ENCODE measurements at regions not wholly inside any gene's neighbourhood (a gene's known extent, or its start where the extent isn't known, plus 50 kb on each side); places are given as distances from the start of the nearest gene placed in this dataset.

DNA sequence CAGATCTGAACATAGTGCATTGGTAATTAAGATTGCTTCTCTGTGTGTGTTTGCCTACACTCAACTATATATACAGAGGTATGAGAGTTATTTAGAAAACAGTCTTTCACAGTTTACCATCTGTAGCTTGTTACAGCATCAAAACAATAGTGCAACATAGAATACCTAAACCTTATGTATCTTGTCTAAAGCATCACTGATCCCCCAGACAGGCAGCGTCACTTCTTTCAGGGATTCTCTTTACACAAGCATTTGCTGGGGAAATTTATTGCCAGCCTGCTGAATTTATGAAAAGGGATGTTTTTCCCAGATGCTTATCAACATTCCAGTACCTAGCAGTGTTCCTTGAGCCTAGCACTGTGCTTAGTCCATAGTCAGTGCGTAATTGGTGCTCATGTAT is 195.8 kb upstream of the COL8A1 start:
- TF ChIP-seq ZC3H10 (CRISPR knock-in tag; IDR thresholded peaks at IDR 0.05), result no peak
- no peak for TF ChIP-seq PPARA (CRISPR knock-in tag; IDR thresholded peaks at IDR 0.05; ENCODE audit: borderline replicate concordance)
- no peak for TF ChIP-seq RARB (CRISPR knock-in tag; IDR thresholded peaks at IDR 0.05)
- no peak for TF ChIP-seq ZNF8 (CRISPR knock-in tag; IDR thresholded peaks at IDR 0.05)
- TF ChIP-seq OSR1 (CRISPR knock-in tag; IDR thresholded peaks at IDR 0.05), result no peak
- TF ChIP-seq, protein P1, sequence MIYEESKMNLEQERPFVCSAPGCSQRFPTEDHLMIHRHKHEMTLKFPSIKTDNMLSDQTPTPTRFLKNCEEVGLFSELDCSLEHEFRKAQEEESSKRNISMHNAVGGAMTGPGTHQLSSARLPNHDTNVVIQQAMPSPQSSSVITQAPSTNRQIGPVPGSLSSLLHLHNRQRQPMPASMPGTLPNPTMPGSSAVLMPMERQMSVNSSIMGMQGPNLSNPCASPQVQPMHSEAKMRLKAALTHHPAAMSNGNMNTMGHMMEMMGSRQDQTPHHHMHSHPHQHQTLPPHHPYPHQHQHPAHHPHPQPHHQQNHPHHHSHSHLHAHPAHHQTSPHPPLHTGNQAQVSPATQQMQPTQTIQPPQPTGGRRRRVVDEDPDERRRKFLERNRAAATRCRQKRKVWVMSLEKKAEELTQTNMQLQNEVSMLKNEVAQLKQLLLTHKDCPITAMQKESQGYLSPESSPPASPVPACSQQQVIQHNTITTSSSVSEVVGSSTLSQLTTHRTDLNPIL (CRISPR knock-in tag; IDR thresholded peaks at IDR 0.05; ENCODE audit: low read depth), result no peak
- no peak for TF ChIP-seq TOX (CRISPR knock-in tag; IDR thresholded peaks at IDR 0.05; ENCODE audit: borderline replicate concordance)
- TF ChIP-seq, protein P2, sequence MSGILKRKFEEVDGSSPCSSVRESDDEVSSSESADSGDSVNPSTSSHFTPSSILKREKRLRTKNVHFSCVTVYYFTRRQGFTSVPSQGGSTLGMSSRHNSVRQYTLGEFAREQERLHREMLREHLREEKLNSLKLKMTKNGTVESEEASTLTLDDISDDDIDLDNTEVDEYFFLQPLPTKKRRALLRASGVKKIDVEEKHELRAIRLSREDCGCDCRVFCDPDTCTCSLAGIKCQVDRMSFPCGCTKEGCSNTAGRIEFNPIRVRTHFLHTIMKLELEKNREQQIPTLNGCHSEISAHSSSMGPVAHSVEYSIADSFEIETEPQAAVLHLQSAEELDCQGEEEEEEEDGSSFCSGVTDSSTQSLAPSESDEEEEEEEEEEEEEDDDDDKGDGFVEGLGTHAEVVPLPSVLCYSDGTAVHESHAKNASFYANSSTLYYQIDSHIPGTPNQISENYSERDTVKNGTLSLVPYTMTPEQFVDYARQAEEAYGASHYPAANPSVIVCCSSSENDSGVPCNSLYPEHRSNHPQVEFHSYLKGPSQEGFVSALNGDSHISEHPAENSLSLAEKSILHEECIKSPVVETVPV (CRISPR knock-in tag; IDR thresholded peaks at IDR 0.05), result no peak
- TF ChIP-seq, protein P3, sequence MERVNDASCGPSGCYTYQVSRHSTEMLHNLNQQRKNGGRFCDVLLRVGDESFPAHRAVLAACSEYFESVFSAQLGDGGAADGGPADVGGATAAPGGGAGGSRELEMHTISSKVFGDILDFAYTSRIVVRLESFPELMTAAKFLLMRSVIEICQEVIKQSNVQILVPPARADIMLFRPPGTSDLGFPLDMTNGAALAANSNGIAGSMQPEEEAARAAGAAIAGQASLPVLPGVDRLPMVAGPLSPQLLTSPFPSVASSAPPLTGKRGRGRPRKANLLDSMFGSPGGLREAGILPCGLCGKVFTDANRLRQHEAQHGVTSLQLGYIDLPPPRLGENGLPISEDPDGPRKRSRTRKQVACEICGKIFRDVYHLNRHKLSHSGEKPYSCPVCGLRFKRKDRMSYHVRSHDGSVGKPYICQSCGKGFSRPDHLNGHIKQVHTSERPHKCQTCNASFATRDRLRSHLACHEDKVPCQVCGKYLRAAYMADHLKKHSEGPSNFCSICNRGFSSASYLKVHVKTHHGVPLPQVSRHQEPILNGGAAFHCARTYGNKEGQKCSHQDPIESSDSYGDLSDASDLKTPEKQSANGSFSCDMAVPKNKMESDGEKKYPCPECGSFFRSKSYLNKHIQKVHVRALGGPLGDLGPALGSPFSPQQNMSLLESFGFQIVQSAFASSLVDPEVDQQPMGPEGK (CRISPR knock-in tag; IDR thresholded peaks at IDR 0.05; ENCODE audit: borderline replicate concordance), result no peak
- no peak for TF ChIP-seq ARNTL (CRISPR knock-in tag; IDR thresholded peaks at IDR 0.05; ENCODE audit: borderline replicate concordance, low read depth)
- TF ChIP-seq ZFP30 (CRISPR knock-in tag; IDR thresholded peaks at IDR 0.05), result no peak
- no peak for TF ChIP-seq ESRRG (CRISPR knock-in tag; IDR thresholded peaks at IDR 0.05)

Data from SK-N-SH treated with all-trans-retinoic acid at 6 μM for 48 hours (cell line).